Muscle layer of colon (tissue), 2 donors: ENCODE measurements at regions not wholly inside any gene's neighbourhood (a gene's known extent, or its start where the extent isn't known, plus 50 kb on each side); places are given as distances from the start of the nearest gene placed in this dataset.

Source experiments
- H3K27ac ChIP-seq: one replicate; pipeline ENCODE4 v1.7.0; 2013; ENCODE audit warnings: low read depth, mild to moderate bottlenecking, low read length, moderate library complexity
- H3K27me3 ChIP-seq, 2 donors: one replicate each; pipeline ENCODE4 v1.7.0; 2013; ENCODE audit warnings: low read length in 2 of 2, mild to moderate bottlenecking in 2 of 2; ENCODE audit not compliant: insufficient read depth in 2 of 2, control insufficient read depth in 1 of 2
- H3K36me3 ChIP-seq: one replicate; pipeline ENCODE4 v1.7.0; 2013; ENCODE audit warnings: mild to moderate bottlenecking, low read length; ENCODE audit not compliant: insufficient read depth
- H3K4me1 ChIP-seq: one replicate; pipeline ENCODE4 v1.7.0; 2013; ENCODE audit warnings: mild to moderate bottlenecking, low read length; ENCODE audit not compliant: insufficient read depth
- H3K4me3 ChIP-seq, 2 donors: one replicate each; pipeline ENCODE4 v1.7.0; 2013; ENCODE audit warnings: low read length in 2 of 2, low read depth in 1 of 2, mild to moderate bottlenecking in 1 of 2, moderate library complexity in 1 of 2
- H3K9ac ChIP-seq: one replicate; pipeline ENCODE4 v1.7.0; 2013; ENCODE audit warnings: low read length
- H3K9me3 ChIP-seq: one replicate; pipeline ENCODE4 v1.7.0; 2013; ENCODE audit warnings: mild to moderate bottlenecking, low read length
- donor health status: abdominal sarcoma.
- donor health status: Adenocarcinoma of cecum.

- Histone ChIP-seq H3K9me3 (no peaks in the 10 kb centered on the region), H3K27me3 (no peaks in the 10 kb centered on the region), H3K9ac (no peak overlapping the region), H3K27ac (no peak overlapping the region), H3K4me3 (no peak overlapping the region), H3K36me3 (no peaks in the 10 kb centered on the region), H3K4me1 (no peaks in the 10 kb centered on the region)
Observed at GRCh38 chr6:37555040-37555781, 55.5 kb upstream of the CCDC167 start.

DNA sequence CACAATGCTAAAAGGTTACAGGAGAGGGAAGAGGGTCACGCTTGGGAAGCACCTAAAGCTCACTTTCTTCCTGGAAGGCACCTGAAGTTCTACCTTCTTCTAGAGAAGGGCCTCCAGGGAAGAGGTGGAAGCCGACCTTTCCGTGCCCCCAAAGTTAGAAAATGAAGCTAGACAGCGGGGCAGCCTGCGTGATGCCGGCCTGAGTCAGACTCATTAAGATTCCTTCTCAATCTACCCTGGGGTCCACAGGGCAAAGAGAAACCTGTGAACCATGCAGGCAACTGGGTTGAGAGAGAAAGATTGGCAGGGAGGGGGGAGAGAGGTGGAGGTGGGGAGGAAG, 54.8 kb upstream of the CCDC167 start:
- Histone ChIP-seq H3K4me3 (no peak overlapping the region), H3K27me3 (no peaks in the 10 kb centered on the region)

DNA sequence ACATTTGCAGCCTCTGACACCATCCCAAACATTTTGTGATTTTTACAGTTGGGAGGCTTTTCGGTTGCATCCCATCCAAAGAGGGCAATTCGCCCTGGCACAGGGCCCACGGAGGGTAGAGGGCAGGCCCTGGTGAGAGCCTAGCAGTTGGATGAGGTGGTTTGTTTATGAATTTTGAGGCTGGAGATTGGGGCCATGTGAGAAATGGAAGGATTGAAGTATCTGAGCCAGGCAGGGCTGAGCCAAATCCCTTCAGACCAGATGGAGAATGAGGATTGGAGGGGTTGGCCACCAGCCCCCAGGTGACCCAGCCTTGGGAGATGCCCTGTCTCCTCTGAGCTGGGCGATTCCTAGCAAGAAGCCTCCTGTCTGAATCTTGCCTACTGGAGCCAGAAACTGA, 52.6 kb upstream of the CCDC167 start:
- Histone ChIP-seq H3K36me3 (no peaks in the 10 kb centered on the region), H3K4me1 (no peaks in the 10 kb centered on the region), H3K27me3 (no peaks in the 10 kb centered on the region), H3K27ac (no peak overlapping the region), H3K9me3 (no peaks in the 10 kb centered on the region), H3K9ac (no peak overlapping the region), H3K4me3 (no peak overlapping the region)

More for the DNA sequence above, 54.8 kb upstream of the CCDC167 start:
- no peaks in the 10 kb centered on the region for H3K4me1 ChIP-seq
- H3K27ac ChIP-seq = no peak overlapping the region
- no peaks in the 10 kb centered on the region for H3K36me3 ChIP-seq
- H3K9me3 ChIP-seq = no peaks in the 10 kb centered on the region
- no peak overlapping the region for H3K9ac ChIP-seq

GRCh38 chr6:37551867-37552266, 52.2 kb upstream of the CCDC167 start:
- no peaks in the 10 kb centered on the region for H3K27me3 ChIP-seq
- H3K27ac ChIP-seq = no peak overlapping the region
- no peaks in the 10 kb centered on the region for H3K9me3 ChIP-seq
- H3K4me3 ChIP-seq = no peak overlapping the region
- no peak overlapping the region for H3K9ac ChIP-seq
- no peaks in the 10 kb centered on the region for H3K4me1 ChIP-seq
- no peaks in the 10 kb centered on the region for H3K36me3 ChIP-seq

DNA sequence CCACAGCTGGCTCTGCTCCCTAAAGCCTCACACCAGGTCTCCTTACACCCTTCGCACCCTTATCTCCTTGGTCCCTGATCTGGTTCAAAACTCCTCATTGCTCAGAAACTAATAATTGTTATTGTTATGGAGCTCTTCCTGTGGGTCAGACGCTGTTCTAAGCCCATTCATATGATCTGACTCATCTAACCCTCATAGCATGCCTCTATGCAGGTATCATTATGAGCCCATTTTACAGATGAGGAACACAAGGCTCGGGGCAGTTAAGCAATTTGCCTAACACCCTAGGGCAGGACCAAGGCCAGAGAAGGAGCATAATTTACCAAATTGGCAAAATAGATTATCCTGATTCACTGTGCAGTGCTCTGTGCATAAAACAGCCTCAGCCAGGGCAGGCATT, 51.8 kb upstream of the CCDC167 start:
- Histone ChIP-seq H3K9me3 (no peaks in the 10 kb centered on the region), H3K27ac (no peak overlapping the region), H3K4me3 (no peak overlapping the region), H3K9ac (no peak overlapping the region), H3K36me3 (no peaks in the 10 kb centered on the region), H3K4me1 (no peaks in the 10 kb centered on the region), H3K27me3 (no peaks in the 10 kb centered on the region)

DNA sequence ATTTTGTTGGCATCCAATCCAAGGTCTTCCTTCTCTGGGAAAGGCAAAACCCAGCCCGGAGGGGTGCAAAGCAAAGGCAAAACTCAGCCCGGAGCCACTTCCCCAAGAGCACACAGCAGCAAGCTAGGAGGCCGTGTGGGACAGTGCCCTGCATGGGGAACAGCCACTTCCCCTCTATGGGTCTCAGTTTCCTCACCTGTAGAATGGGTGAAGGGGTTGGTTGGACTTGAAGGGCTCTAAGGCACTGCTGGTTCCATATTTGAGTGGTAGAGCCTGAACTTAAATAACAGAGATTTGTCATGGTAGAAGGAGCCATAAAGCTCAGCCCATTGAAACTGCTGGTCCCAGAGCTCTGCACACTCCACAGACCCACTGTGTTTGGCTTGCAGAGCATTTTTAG, 51.3 kb upstream of the CCDC167 start:
- Histone ChIP-seq H3K4me1 (no peaks in the 10 kb centered on the region), H3K27me3 (no peaks in the 10 kb centered on the region), H3K9me3 (no peaks in the 10 kb centered on the region), H3K36me3 (no peaks in the 10 kb centered on the region), H3K4me3 (no peak overlapping the region), H3K27ac (no peak overlapping the region), H3K9ac (no peak overlapping the region)

DNA sequence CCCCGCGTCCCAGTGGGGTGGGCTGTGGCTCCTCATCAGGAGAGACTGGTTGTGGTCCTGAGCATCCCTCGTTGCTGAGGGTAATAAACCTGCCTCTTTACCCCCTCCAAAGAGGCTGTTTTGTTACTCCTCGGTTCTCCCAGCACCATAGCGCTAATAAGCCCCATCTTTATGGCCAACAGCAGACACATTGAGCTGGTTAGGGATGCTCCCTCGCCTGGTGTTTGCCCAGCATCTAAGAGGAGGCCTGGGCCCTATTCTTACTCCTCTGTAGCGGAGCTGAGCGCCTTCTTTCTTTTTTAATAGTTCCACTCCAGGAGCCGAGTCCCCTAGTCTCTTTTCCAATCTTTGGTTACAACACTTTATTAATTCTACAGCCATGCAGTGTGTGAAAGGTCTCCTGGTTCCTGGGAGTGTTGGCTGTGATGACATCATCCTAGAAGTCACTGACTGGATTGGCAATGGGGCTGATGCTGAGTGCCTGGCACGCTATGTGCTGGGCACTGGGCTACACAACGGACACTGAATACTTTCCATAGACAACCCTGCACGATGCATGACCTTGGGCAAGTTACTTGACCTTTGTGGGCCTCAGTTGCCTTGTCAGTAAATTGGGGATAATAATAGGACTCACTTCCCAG, 50.6 kb upstream of the CCDC167 start:
- no peaks in the 10 kb centered on the region for H3K4me1 ChIP-seq
- H3K9ac ChIP-seq = no peak overlapping the region
- H3K4me3 ChIP-seq = no peak overlapping the region
- H3K27me3 ChIP-seq = no peaks in the 10 kb centered on the region
- no peaks in the 10 kb centered on the region for H3K9me3 ChIP-seq
- no peak overlapping the region for H3K27ac ChIP-seq
- no peaks in the 10 kb centered on the region for H3K36me3 ChIP-seq

GRCh38 chr6:37549558-37549957, 49.9 kb upstream of the CCDC167 start:
- H3K9me3 ChIP-seq = no peaks in the 10 kb centered on the region
- H3K36me3 ChIP-seq = no peaks in the 10 kb centered on the region
- H3K27me3 ChIP-seq = no peaks in the 10 kb centered on the region
- H3K4me1 ChIP-seq = no peaks in the 10 kb centered on the region
- no peak overlapping the region for H3K9ac ChIP-seq
- no peak overlapping the region for H3K27ac ChIP-seq
- no peak overlapping the region for H3K4me3 ChIP-seq
